Endothelial cell of umbilical vein (primary cell): ENCODE measurements at regions not wholly inside any gene's neighbourhood (a gene's known extent, or its start where the extent isn't known, plus 50 kb on each side); places are given as distances from the start of the nearest gene placed in this dataset.

Experiments used
- BruUV-seq: library from RNA; stranded (reverse); fragments of 400-500 nt; replicated peaks from 2 replicates; lab custom pipeline; 2021; lab: Mats Ljungman, UMichigan
- CTCF ChIA-PET: fragments of 300-600, 350-600 bp; sonication (Branson Sonifier 250); formaldehyde crosslinking; loops from one replicate; lab custom pipeline; 2021; ENCODE audit warnings: antibody characterized with exemption, inconsistent platforms; lab: Charles Lee
- POLR2A ChIA-PET: fragments of 300-600, 350-600 bp; sonication (Branson Sonifier 250); formaldehyde crosslinking; loops from one replicate; lab custom pipeline; 2021; ENCODE audit warnings: antibody characterized with exemption, inconsistent platforms; lab: Charles Lee
- DNase-seq: peaks from one replicate; pipeline ENCODE4 v3.0.0-alpha.2; 2011; ENCODE audit warnings: low read depth, low spot score
- FAIRE-seq: peaks from 2 replicates; lab custom pipeline; 2011; peaks lifted over from hg19 to GRCh38; lab: Jason Lieb, UNC
- H2AFZ ChIP-seq: 2 replicates; pipeline ENCODE4 v1.6.0; 2012; ENCODE audit warnings: low read depth, low read length, control low read depth, inconsistent platforms
- H3K27ac ChIP-seq: 2 replicates; pipeline ENCODE4 v1.5.1; 2011; ENCODE audit warnings: low read depth, mild to moderate bottlenecking, control low read depth, low read length, moderate library complexity; ENCODE audit not compliant: insufficient read depth
- H3K27me3 ChIP-seq, 2 experiments: 2 replicates each; pipeline versions ENCODE4 v1.6.0 to v1.6.1; 2011; ENCODE audit warnings: low read length in 2 of 2, mixed read lengths in 1 of 2; ENCODE audit not compliant: control insufficient read depth in 2 of 2, insufficient read depth in 2 of 2
- H3K36me3 ChIP-seq, 2 experiments: 2 replicates in 1 of 2; 3 replicates in 1 of 2; pipeline ENCODE4 v1.5.1; 2011; ENCODE audit warnings: low read length in 2 of 2, mild to moderate bottlenecking in 1 of 2, moderate library complexity in 1 of 2; ENCODE audit not compliant: control insufficient read depth in 2 of 2, insufficient read depth in 2 of 2; ENCODE audit errors: extremely low read depth in 1 of 2
- H3K4me1 ChIP-seq: 3 replicates; pipeline ENCODE4 v1.5.1; 2011; ENCODE audit warnings: mild to moderate bottlenecking, low read length; ENCODE audit not compliant: control insufficient read depth, insufficient read depth; ENCODE audit errors: extremely low read depth
- H3K4me2 ChIP-seq: 2 replicates; pipeline ENCODE4 v1.6.1; 2011; ENCODE audit warnings: low read length, control low read depth, mixed read lengths; ENCODE audit not compliant: insufficient read depth
- H3K4me3 ChIP-seq, 3 experiments: fragments of 200-600 bp in 1 of 3; sonication (generic), shearing (Covaris generic) in 1 of 3; replicated peaks in 1 of 3; 2 replicates each; pipeline ENCODE4 v1.5.1; 2011 to 2016; ENCODE audit warnings: control low read depth in 3 of 3, low read length in 3 of 3, mild to moderate bottlenecking in 2 of 3, inconsistent platforms in 1 of 3, low read depth in 1 of 3, moderate library complexity in 1 of 3; ENCODE audit not compliant: insufficient read depth in 1 of 3
- H3K79me2 ChIP-seq: 2 replicates; pipeline ENCODE4 v1.6.0; 2012; ENCODE audit warnings: low read length, inconsistent platforms; ENCODE audit not compliant: control insufficient read depth, insufficient read depth
- H3K9ac ChIP-seq: replicated peaks from 2 replicates; pipeline ENCODE3; 2011; ENCODE audit warnings: low read length, control low read depth; ENCODE audit not compliant: insufficient read depth; ENCODE audit errors: extremely low read depth
- H3K9me1 ChIP-seq: replicated peaks from 3 replicates; pipeline ENCODE4 v1.6.0; 2011; ENCODE audit warnings: mild to moderate bottlenecking, low read length; ENCODE audit not compliant: control insufficient read depth, insufficient read depth; ENCODE audit errors: extremely low read depth
- H3K9me3 ChIP-seq: replicated peaks from 2 replicates; pipeline ENCODE4 v1.5.1; 2012; ENCODE audit warnings: low read length, inconsistent platforms; ENCODE audit not compliant: control insufficient read depth, insufficient read depth
- H4K20me1 ChIP-seq: replicated peaks from 2 replicates; pipeline ENCODE3; 2011; ENCODE audit warnings: mild to moderate bottlenecking, low read length; ENCODE audit not compliant: control insufficient read depth, insufficient read depth; ENCODE audit errors: extremely low read depth
- EZH2 ChIP-seq: IDR thresholded peaks from 2 replicates; pipeline ENCODE4 v1.6.1; 2012; ENCODE audit warnings: borderline replicate concordance, low read depth, mild to moderate bottlenecking, moderate library complexity, low read length, inconsistent platforms; ENCODE audit not compliant: severe bottlenecking
- GATA2 ChIP-seq: IDR thresholded peaks from 2 replicates; pipeline ENCODE4 v1.7.0; 2011; ENCODE audit warnings: low read depth, mild to moderate bottlenecking, moderate library complexity, mixed read lengths, low read length; ENCODE audit not compliant: insufficient read length, insufficient read depth
- MYC ChIP-seq: IDR thresholded peaks from one replicate; pipeline ENCODE4 v1.6.1; 2011; ENCODE audit warnings: mild to moderate bottlenecking, low read depth, low read length
- POLR2A ChIP-seq: IDR thresholded peaks from 2 replicates; pipeline ENCODE4 v1.6.1; 2012; ENCODE audit warnings: low read depth, mild to moderate bottlenecking, control low read depth, low read length
- POLR2AphosphoS5 ChIP-seq: IDR thresholded peaks from 2 replicates; pipeline ENCODE4 v1.6.1; 2012; ENCODE audit warnings: low read depth, mild to moderate bottlenecking, control low read depth, low read length, moderate library complexity; ENCODE audit not compliant: insufficient read depth
- dilution Hi-C: fragments of 300-500 bp; cut with MboI; formaldehyde crosslinking; loops from one replicate; pipeline ENCODE4 v1.15.0; 2019; ENCODE audit warnings: low sequenced_read_pairs; ENCODE audit not compliant: extremely low pct_ligation_motif_present
- intact Hi-C: fragments of 100-400 bp; cut with micrococcal nuclease; formaldehyde crosslinking; loops from one replicate; pipeline ENCODE4 v1.10.0; 2022

GRCh38 chr14:22384167-22384549 is 204.9 kb downstream of the DAD1 start:
- peaks cover 15 to 21% of the 10 kb centered on the region in 2 experiments for H3K27me3 ChIP-seq
- no peak overlapping the region for H2AFZ ChIP-seq
- BruUV-seq: no TSS peak
- no peak for TF ChIP-seq POLR2A
- TF ChIP-seq MYC: no peak
- TF ChIP-seq GATA2: no peak
- no peak for TF ChIP-seq POLR2AphosphoS5
- intact Hi-C loops: no loop called here
- no peaks in the 10 kb centered on the region for H3K36me3 ChIP-seq
- H3K9me1 ChIP-seq: no peaks in the 10 kb centered on the region
- no peaks in the 10 kb centered on the region for H3K4me1 ChIP-seq
- H3K27ac ChIP-seq: no peak overlapping the region
- ChIA-PET POLR2A (interaction anchor here (1.1 kb wide), 1 partner anchor 711 kb away, joined by 3 read pairs; the partner anchor contains the start of gene ACIN1), CTCF (interaction anchor here (0.7 to 2.3 kb wide), 6 partner anchors 9 to 269 kb away, joined by 3 to 11 read pairs (median 6); no protein-coding TSS in a partner anchor)
- DNase-seq: no peak
- no peaks in the 10 kb centered on the region for H3K79me2 ChIP-seq
- H3K9me3 ChIP-seq: no peaks in the 10 kb centered on the region
- H3K9ac ChIP-seq: no peak overlapping the region
- H3K4me2 ChIP-seq: no peak overlapping the region
- no peak for FAIRE-seq
- dilution Hi-C loops: no loop called here
- H3K4me3 ChIP-seq: no peak overlapping the region
- H4K20me1 ChIP-seq: no peaks in the 10 kb centered on the region

GRCh38 chr14:22383515-22384166 is 205.4 kb downstream of the DAD1 start:
- peaks cover 19 to 21% of the 10 kb centered on the region in 2 experiments for H3K27me3 ChIP-seq
- intact Hi-C loops: no loop called here

More at GRCh38 chr14:22383515-22384166, 205.4 kb downstream of the DAD1 start:
- no peaks in the 10 kb centered on the region for H3K9me1 ChIP-seq
- ChIA-PET CTCF (interaction anchor here (1.2 to 2.3 kb wide), 5 partner anchors 8 to 269 kb away, joined by 6 to 11 read pairs (median 7); no protein-coding TSS in a partner anchor), POLR2A (interaction anchor here (1.1 kb wide), 1 partner anchor 711 kb away, joined by 3 read pairs; the partner anchor contains the start of gene ACIN1)
- FAIRE-seq (no peak), DNase-seq (no peak)
- no peaks in the 10 kb centered on the region for H3K36me3 ChIP-seq
- dilution Hi-C loops: no loop called here
- H3K9ac ChIP-seq: no peak overlapping the region
- no peaks in the 10 kb centered on the region for H3K79me2 ChIP-seq
- no peak overlapping the region for H2AFZ ChIP-seq
- no peak overlapping the region for H3K27ac ChIP-seq
- H3K4me2 ChIP-seq: no peak overlapping the region
- no peaks in the 10 kb centered on the region for H3K9me3 ChIP-seq
- H4K20me1 ChIP-seq: no peaks in the 10 kb centered on the region
- TF ChIP-seq EZH2: no peak
- no peaks in the 10 kb centered on the region for H3K4me1 ChIP-seq
- no TSS peak for BruUV-seq
- H3K4me3 ChIP-seq: no peak overlapping the region
